ENCODE measurements at regions not wholly inside any gene's neighbourhood (a gene's known extent, or its start where the extent isn't known, plus 50 kb on each side); places are given as distances from the start of the nearest gene placed in this dataset.
"Not testable (repeated sequence)": the region's sequence is repeated elsewhere in the genome, so short reads cannot be mapped to it uniquely, and the experiment has no call there.

- Histone ChIP-seq H3K27me3 (ENCODE audit: control insufficient read depth, insufficient read depth, low read length) (no peaks in the 10 kb centered on the region), H3K9me3 (ENCODE audit: control insufficient read depth, insufficient read depth, low read length) (no peaks in the 10 kb centered on the region), H3K36me3 (ENCODE audit: control insufficient read depth, insufficient read depth, low read length) (no peaks in the 10 kb centered on the region), H3K4me1 (ENCODE audit: control insufficient read depth, insufficient read depth, low read length) (no peaks in the 10 kb centered on the region), H3K27ac (ENCODE audit: low read length) (no peak overlapping the region), H3K4me3 (ENCODE audit: low read length) (no peak overlapping the region)
- WGBS (ENCODE audit: insufficient coverage, insufficient read length) = 94% methylated on average over 1 of the region's 1 CpG
- no peak for DNase-seq (ENCODE audit: low read depth, low spot score)
Observed at GRCh38 chr7:53131697-53132096, 96.3 kb downstream of the POM121L12 start.

- H3K27me3 ChIP-seq (ENCODE audit: control insufficient read depth, insufficient read depth, low read length) = no peaks in the 10 kb centered on the region
- no peak for DNase-seq (ENCODE audit: low read depth, low spot score)
- H3K4me1 ChIP-seq (ENCODE audit: control insufficient read depth, insufficient read depth, low read length) = no peaks in the 10 kb centered on the region
- no peak overlapping the region for H3K27ac ChIP-seq (ENCODE audit: low read length)
- no peak overlapping the region for H3K4me3 ChIP-seq (ENCODE audit: low read length)
- no peaks in the 10 kb centered on the region for H3K36me3 ChIP-seq (ENCODE audit: control insufficient read depth, insufficient read depth, low read length)
- H3K9me3 ChIP-seq (ENCODE audit: control insufficient read depth, insufficient read depth, low read length) = no peaks in the 10 kb centered on the region
- no CpG with 5 or more reads among the region's 2 CpGs for WGBS (ENCODE audit: insufficient coverage, insufficient read length)
Observed at GRCh38 chr7:53151496-53151895, 116.1 kb downstream of the POM121L12 start.

- DNase-seq (ENCODE audit: low read depth, low spot score); H3K4me1 ChIP-seq (ENCODE audit: control insufficient read depth, insufficient read depth, low read length); H3K36me3 ChIP-seq (ENCODE audit: control insufficient read depth, insufficient read depth, low read length); H3K27me3 ChIP-seq (ENCODE audit: control insufficient read depth, insufficient read depth, low read length); H3K4me3 ChIP-seq (ENCODE audit: low read length); H3K27ac ChIP-seq (ENCODE audit: low read length); H3K9me3 ChIP-seq (ENCODE audit: control insufficient read depth, insufficient read depth, low read length): not testable (repeated sequence)
- no CpG with 5 or more reads among the region's 27 CpGs for WGBS (ENCODE audit: insufficient coverage, insufficient read length)
Observed at GRCh38 chr7:53187184-53187583, 151.8 kb downstream of the POM121L12 start.

- no peak for DNase-seq (ENCODE audit: low read depth, low spot score)
- no peak overlapping the region for H3K4me3 ChIP-seq (ENCODE audit: low read length)
- WGBS (ENCODE audit: insufficient coverage, insufficient read length) = no CpG with 5 or more reads among the region's 3 CpGs
- no peaks in the 10 kb centered on the region for H3K27me3 ChIP-seq (ENCODE audit: control insufficient read depth, insufficient read depth, low read length)
- H3K4me1 ChIP-seq (ENCODE audit: control insufficient read depth, insufficient read depth, low read length) = no peaks in the 10 kb centered on the region
- no peak overlapping the region for H3K27ac ChIP-seq (ENCODE audit: low read length)
- H3K9me3 ChIP-seq (ENCODE audit: control insufficient read depth, insufficient read depth, low read length) = no peaks in the 10 kb centered on the region
- H3K36me3 ChIP-seq (ENCODE audit: control insufficient read depth, insufficient read depth, low read length) = no peaks in the 10 kb centered on the region
Observed at GRCh38 chr7:53191191-53191695, 155.8 kb downstream of the POM121L12 start.

GRCh38 chr7:53191836-53192443 lies 156.5 kb downstream of the POM121L12 start:
- Histone ChIP-seq H3K4me1 (ENCODE audit: control insufficient read depth, insufficient read depth, low read length) (no peaks in the 10 kb centered on the region), H3K4me3 (ENCODE audit: low read length) (no peak overlapping the region), H3K27me3 (ENCODE audit: control insufficient read depth, insufficient read depth, low read length) (no peaks in the 10 kb centered on the region), H3K9me3 (ENCODE audit: control insufficient read depth, insufficient read depth, low read length) (no peaks in the 10 kb centered on the region), H3K27ac (ENCODE audit: low read length) (no peak overlapping the region), H3K36me3 (ENCODE audit: control insufficient read depth, insufficient read depth, low read length) (no peaks in the 10 kb centered on the region)
- no CpG with 5 or more reads among the region's 6 CpGs for WGBS (ENCODE audit: insufficient coverage, insufficient read length)
- DNase-seq (ENCODE audit: low read depth, low spot score) = no peak

GRCh38 chr7:53205006-53205405 lies 169.6 kb downstream of the POM121L12 start:
- no peaks in the 10 kb centered on the region for H3K36me3 ChIP-seq (ENCODE audit: control insufficient read depth, insufficient read depth, low read length)
- H3K4me1 ChIP-seq (ENCODE audit: control insufficient read depth, insufficient read depth, low read length) = no peaks in the 10 kb centered on the region
- no CpG with 5 or more reads among the region's 3 CpGs for WGBS (ENCODE audit: insufficient coverage, insufficient read length)
- H3K9me3 ChIP-seq (ENCODE audit: control insufficient read depth, insufficient read depth, low read length) = no peaks in the 10 kb centered on the region
- no peak for DNase-seq (ENCODE audit: low read depth, low spot score)
- H3K27ac ChIP-seq (ENCODE audit: low read length) = no peak overlapping the region
- no peak overlapping the region for H3K4me3 ChIP-seq (ENCODE audit: low read length)
- H3K27me3 ChIP-seq (ENCODE audit: control insufficient read depth, insufficient read depth, low read length) = no peaks in the 10 kb centered on the region

- no peaks in the 10 kb centered on the region for H3K36me3 ChIP-seq (ENCODE audit: control insufficient read depth, insufficient read depth, low read length)
- H3K4me1 ChIP-seq (ENCODE audit: control insufficient read depth, insufficient read depth, low read length) = no peaks in the 10 kb centered on the region
- no peaks in the 10 kb centered on the region for H3K27me3 ChIP-seq (ENCODE audit: control insufficient read depth, insufficient read depth, low read length)
- no CpG with 5 or more reads among the region's 3 CpGs for WGBS (ENCODE audit: insufficient coverage, insufficient read length)
- no peaks in the 10 kb centered on the region for H3K9me3 ChIP-seq (ENCODE audit: control insufficient read depth, insufficient read depth, low read length)
- DNase-seq (ENCODE audit: low read depth, low spot score) = no peak
- H3K27ac ChIP-seq (ENCODE audit: low read length) = no peak overlapping the region
- no peak overlapping the region for H3K4me3 ChIP-seq (ENCODE audit: low read length)
Observed at GRCh38 chr7:53209129-53209528, 173.7 kb downstream of the POM121L12 start.

GRCh38 chr7:53214463-53214862 lies 179.0 kb downstream of the POM121L12 start:
- no peak overlapping the region for H3K4me3 ChIP-seq (ENCODE audit: low read length)
- no peaks in the 10 kb centered on the region for H3K9me3 ChIP-seq (ENCODE audit: control insufficient read depth, insufficient read depth, low read length)
- H3K27ac ChIP-seq (ENCODE audit: low read length) = no peak overlapping the region
- no peaks in the 10 kb centered on the region for H3K4me1 ChIP-seq (ENCODE audit: control insufficient read depth, insufficient read depth, low read length)
- H3K27me3 ChIP-seq (ENCODE audit: control insufficient read depth, insufficient read depth, low read length) = no peaks in the 10 kb centered on the region
- WGBS (ENCODE audit: insufficient coverage, insufficient read length) = no CpG with 5 or more reads among the region's 1 CpG
- H3K36me3 ChIP-seq (ENCODE audit: control insufficient read depth, insufficient read depth, low read length) = no peaks in the 10 kb centered on the region
- no peak for DNase-seq (ENCODE audit: low read depth, low spot score)

- Histone ChIP-seq H3K27ac (ENCODE audit: low read length) (no peak overlapping the region), H3K27me3 (ENCODE audit: control insufficient read depth, insufficient read depth, low read length) (no peaks in the 10 kb centered on the region), H3K9me3 (ENCODE audit: control insufficient read depth, insufficient read depth, low read length) (no peaks in the 10 kb centered on the region), H3K36me3 (ENCODE audit: control insufficient read depth, insufficient read depth, low read length) (no peaks in the 10 kb centered on the region), H3K4me3 (ENCODE audit: low read length) (peak overlapping the region; percentile 57; the same call in 1 of the 2 replicates), H3K4me1 (ENCODE audit: control insufficient read depth, insufficient read depth, low read length) (no peaks in the 10 kb centered on the region)
- DNase-seq (ENCODE audit: low read depth, low spot score) = peak; percentile 18
- no CpG with 5 or more reads among the region's 46 CpGs for WGBS (ENCODE audit: insufficient coverage, insufficient read length)
Observed at GRCh38 chr7:53218730-53219504, 183.5 kb downstream of the POM121L12 start.

- H3K36me3 ChIP-seq (ENCODE audit: control insufficient read depth, insufficient read depth, low read length) = no peaks in the 10 kb centered on the region
- no peak overlapping the region for H3K27ac ChIP-seq (ENCODE audit: low read length)
- H3K27me3 ChIP-seq (ENCODE audit: control insufficient read depth, insufficient read depth, low read length) = no peaks in the 10 kb centered on the region
- no peaks in the 10 kb centered on the region for H3K4me1 ChIP-seq (ENCODE audit: control insufficient read depth, insufficient read depth, low read length)
- H3K9me3 ChIP-seq (ENCODE audit: control insufficient read depth, insufficient read depth, low read length) = no peaks in the 10 kb centered on the region
- no CpG with 5 or more reads among the region's 4 CpGs for WGBS (ENCODE audit: insufficient coverage, insufficient read length)
- no peak for DNase-seq (ENCODE audit: low read depth, low spot score)
- no peak overlapping the region for H3K4me3 ChIP-seq (ENCODE audit: low read length)
Observed at GRCh38 chr7:53229202-53229601, 193.8 kb downstream of the POM121L12 start.
